DND-41 (cell line): ENCODE measurements at regions not wholly inside any gene's neighbourhood (a gene's known extent, or its start where the extent isn't known, plus 50 kb on each side); places are given as distances from the start of the nearest gene placed in this dataset.
"Not testable (repeated sequence)": the region's sequence is repeated elsewhere in the genome, so short reads cannot be mapped to it uniquely, and the experiment has no call there.

ENCODE experiments used
- ATAC-seq: fragments of 200-7000 bp; cut with Tn5 transposase; 3 replicates; pipeline ENCODE4 v1.9.1; 2021; ENCODE audit warnings: low read depth; ENCODE audit not compliant: insufficient read depth
- DNase-seq: peaks from one replicate; pipeline ENCODE4 v3.0.0-alpha.2; 2020
- H2AFZ ChIP-seq: 2 replicates; pipeline ENCODE4 v1.6.0; 2012; ENCODE audit warnings: low read depth, low read length
- H3K27ac ChIP-seq: 2 replicates; pipeline ENCODE4 v1.5.1; 2012; ENCODE audit warnings: low read length, inconsistent platforms
- H3K27me3 ChIP-seq: fragments of 200-600 bp; sonication (generic); 2 replicates; pipeline ENCODE4 v1.6.0; 2012; ENCODE audit warnings: low read length, mild to moderate bottlenecking, inconsistent platforms; ENCODE audit not compliant: insufficient read depth, poor library complexity
- H3K36me3 ChIP-seq: 2 replicates; pipeline ENCODE4 v1.5.1; 2012; ENCODE audit warnings: low read length, inconsistent platforms; ENCODE audit not compliant: insufficient read depth
- H3K4me1 ChIP-seq: 2 replicates; pipeline ENCODE4 v1.5.1; 2012; ENCODE audit warnings: mild to moderate bottlenecking, low read length; ENCODE audit not compliant: insufficient read depth
- H3K4me2 ChIP-seq: 2 replicates; pipeline ENCODE4 v1.6.0; 2012; ENCODE audit warnings: mild to moderate bottlenecking, moderate library complexity, low read length, inconsistent platforms; ENCODE audit not compliant: insufficient read depth
- H3K4me3 ChIP-seq, 2 experiments: fragments of 200-600 bp in 1 of 2; shearing (Covaris generic) in 1 of 2; 2 replicates each; pipeline ENCODE4 v1.5.1; 2012 to 2016; ENCODE audit warnings: inconsistent platforms in 2 of 2, low read length in 2 of 2, mild to moderate bottlenecking in 2 of 2, low read depth in 1 of 2, moderate library complexity in 1 of 2
- H3K79me2 ChIP-seq: 2 replicates; pipeline ENCODE4 v1.6.0; 2012; ENCODE audit warnings: low read length, inconsistent platforms; ENCODE audit not compliant: insufficient read depth
- H3K9ac ChIP-seq: 2 replicates; pipeline ENCODE4 v1.6.0; 2012; ENCODE audit warnings: low read depth, mild to moderate bottlenecking, inconsistent platforms, low read length, moderate library complexity
- H3K9me3 ChIP-seq: 2 replicates; pipeline ENCODE4 v1.5.1; 2012; ENCODE audit warnings: low read length, moderate library complexity, mild to moderate bottlenecking, inconsistent platforms; ENCODE audit not compliant: insufficient read depth, severe bottlenecking
- H4K20me1 ChIP-seq: 2 replicates; pipeline ENCODE4 v1.6.0; 2012; ENCODE audit warnings: low read length; ENCODE audit not compliant: insufficient read depth
- EZH2 ChIP-seq: IDR thresholded peaks from 3 replicates; pipeline ENCODE4 v1.6.1; 2012; ENCODE audit warnings: borderline replicate concordance, low read depth, mild to moderate bottlenecking, moderate library complexity, low read length, inconsistent platforms; ENCODE audit not compliant: severe bottlenecking
- TF ChIP-seq, protein P1 (sequence below): IDR thresholded peaks from 2 replicates; pipeline ENCODE4 v1.5.1; 2012; ENCODE audit warnings: borderline replicate concordance, low read length, moderate library complexity, mild to moderate bottlenecking; ENCODE audit not compliant: poor library complexity, severe bottlenecking; ENCODE audit errors: extremely low read depth

DNA sequence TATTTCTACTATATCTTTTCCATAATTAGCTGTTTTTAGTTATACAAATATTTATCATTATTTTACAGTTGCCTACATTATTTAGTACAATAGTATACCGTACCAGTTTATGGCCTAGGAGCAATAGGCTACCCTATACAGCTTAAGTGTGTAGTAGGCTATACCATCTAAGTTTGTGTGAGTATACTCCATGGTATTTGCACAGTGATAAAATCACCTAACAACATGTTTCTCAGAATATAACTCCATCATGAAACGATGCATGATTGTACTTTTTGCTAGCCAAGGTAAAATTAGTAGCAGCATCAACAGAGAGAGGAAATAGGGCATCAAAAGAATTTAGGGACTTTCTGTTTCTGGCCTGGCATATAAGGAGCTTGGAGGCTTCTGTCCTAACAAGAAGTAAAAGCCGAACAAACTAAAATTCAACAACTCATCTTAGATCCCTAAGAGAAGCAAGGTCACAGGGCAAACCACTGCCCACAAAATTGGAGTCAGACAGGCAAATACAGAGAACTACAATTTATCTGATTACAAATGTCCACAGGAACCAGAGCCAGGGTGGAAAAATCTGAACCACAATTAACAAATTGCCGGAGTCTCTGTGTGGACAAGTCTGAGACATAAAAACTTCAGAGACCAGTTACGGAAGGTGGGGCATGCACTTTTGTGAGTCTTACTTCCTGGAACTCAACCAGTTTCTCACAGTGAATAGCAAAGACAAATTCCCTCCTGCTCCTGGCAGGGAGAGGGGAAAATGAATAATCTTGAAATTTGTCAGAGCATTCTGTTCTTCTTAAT, 671.4 kb downstream of the RFPL4B start:
- Histone ChIP-seq H3K9me3 (no peaks in the 10 kb centered on the region), H3K4me1 (no peaks in the 10 kb centered on the region), H3K27ac (no peak overlapping the region), H4K20me1 (no peaks in the 10 kb centered on the region), H3K4me3 (no peak overlapping the region), H3K36me3 (no peaks in the 10 kb centered on the region), H3K4me2 (no peak overlapping the region), H3K9ac (no peak overlapping the region), H3K27me3 (no peaks in the 10 kb centered on the region), H2AFZ (no peak overlapping the region), H3K79me2 (no peaks in the 10 kb centered on the region)
- ATAC-seq (no peak), DNase-seq (no peak)
- no peak for TF ChIP-seq EZH2
- TF ChIP-seq, protein P1, sequence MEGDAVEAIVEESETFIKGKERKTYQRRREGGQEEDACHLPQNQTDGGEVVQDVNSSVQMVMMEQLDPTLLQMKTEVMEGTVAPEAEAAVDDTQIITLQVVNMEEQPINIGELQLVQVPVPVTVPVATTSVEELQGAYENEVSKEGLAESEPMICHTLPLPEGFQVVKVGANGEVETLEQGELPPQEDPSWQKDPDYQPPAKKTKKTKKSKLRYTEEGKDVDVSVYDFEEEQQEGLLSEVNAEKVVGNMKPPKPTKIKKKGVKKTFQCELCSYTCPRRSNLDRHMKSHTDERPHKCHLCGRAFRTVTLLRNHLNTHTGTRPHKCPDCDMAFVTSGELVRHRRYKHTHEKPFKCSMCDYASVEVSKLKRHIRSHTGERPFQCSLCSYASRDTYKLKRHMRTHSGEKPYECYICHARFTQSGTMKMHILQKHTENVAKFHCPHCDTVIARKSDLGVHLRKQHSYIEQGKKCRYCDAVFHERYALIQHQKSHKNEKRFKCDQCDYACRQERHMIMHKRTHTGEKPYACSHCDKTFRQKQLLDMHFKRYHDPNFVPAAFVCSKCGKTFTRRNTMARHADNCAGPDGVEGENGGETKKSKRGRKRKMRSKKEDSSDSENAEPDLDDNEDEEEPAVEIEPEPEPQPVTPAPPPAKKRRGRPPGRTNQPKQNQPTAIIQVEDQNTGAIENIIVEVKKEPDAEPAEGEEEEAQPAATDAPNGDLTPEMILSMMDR = no peak

DNA sequence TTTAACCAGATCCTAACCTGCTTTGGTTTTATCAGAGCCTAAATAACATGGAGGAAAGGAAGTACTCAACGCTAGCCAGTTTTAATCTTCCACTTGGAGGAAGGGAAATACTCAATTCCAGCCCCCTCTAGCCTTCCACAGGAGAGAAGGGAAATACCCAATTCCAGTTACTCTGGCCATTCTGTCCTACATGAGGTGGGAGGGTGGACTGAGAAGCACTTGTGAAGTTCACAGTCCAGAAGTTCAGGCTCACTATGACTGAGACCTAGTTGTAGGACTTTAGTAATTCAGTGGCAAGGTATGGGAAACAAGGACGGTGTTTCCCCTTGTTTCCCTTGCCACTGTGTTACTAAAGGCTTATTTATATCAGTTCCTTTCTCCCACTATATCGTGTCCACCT, 672.0 kb downstream of the RFPL4B start:
- H3K9me3 ChIP-seq = no peaks in the 10 kb centered on the region

DNA sequence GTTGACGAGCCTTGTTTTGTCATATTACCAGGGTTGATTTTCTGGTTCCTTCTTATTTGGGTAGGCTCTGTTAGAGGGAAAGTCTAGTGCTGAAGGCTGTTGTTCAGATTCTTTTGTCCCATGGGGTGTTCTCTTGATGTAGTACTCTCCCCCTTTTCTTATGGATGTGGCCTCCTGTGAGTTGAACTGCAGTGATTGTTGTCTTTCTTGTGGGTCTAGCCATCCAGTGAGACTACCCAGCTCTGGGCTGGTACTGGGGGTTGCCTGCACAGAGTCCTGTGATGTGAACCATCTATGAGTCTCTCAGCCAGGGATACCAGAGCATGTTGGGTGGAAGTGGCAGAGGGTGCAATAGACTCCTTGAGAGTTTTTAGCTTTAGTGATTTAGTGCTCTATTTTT, 680.6 kb downstream of the RFPL4B start:
- Histone ChIP-seq H3K9me3 (no peaks in the 10 kb centered on the region), H3K27ac (no peak overlapping the region), H3K79me2 (no peaks in the 10 kb centered on the region), H4K20me1 (no peaks in the 10 kb centered on the region), H3K36me3 (no peaks in the 10 kb centered on the region), H3K4me2 (no peak overlapping the region), H2AFZ (no peak overlapping the region), H3K9ac (no peak overlapping the region), H3K27me3 (no peaks in the 10 kb centered on the region), H3K4me1 (no peaks in the 10 kb centered on the region), H3K4me3 (no peak overlapping the region)
- DNase-seq (no peak), ATAC-seq (no peak)
- TF ChIP-seq, protein P1 = no peak
- no peak for TF ChIP-seq EZH2

More for the DNA sequence above, 672.0 kb downstream of the RFPL4B start:
- DNase-seq (no peak), ATAC-seq (no peak)
- no peak for TF ChIP-seq EZH2
- TF ChIP-seq, protein P1 = no peak
- no peak overlapping the region for H3K4me3 ChIP-seq
- H3K79me2 ChIP-seq = no peaks in the 10 kb centered on the region
- H3K4me1 ChIP-seq = no peaks in the 10 kb centered on the region
- no peaks in the 10 kb centered on the region for H4K20me1 ChIP-seq
- no peak overlapping the region for H3K27ac ChIP-seq
- H2AFZ ChIP-seq = no peak overlapping the region
- no peak overlapping the region for H3K4me2 ChIP-seq
- no peaks in the 10 kb centered on the region for H3K27me3 ChIP-seq
- no peak overlapping the region for H3K9ac ChIP-seq
- H3K36me3 ChIP-seq = no peaks in the 10 kb centered on the region

DNA sequence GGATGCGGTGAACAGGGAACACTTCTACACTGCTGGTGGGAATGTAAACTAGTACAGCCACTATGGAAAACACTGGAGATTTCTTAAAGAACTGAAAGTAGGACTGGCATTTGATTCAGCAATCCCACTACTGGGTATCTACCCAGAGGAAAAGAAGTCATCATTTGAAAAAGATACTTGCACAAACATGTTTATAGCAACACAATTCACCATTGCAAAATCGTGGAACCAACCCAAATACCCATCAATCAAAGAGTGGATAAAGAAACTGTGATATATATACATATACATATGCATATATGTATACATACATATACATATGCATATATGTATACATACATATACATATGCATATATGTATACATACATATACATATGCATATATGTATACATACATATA, 682.0 kb downstream of the RFPL4B start:
- H3K27me3 ChIP-seq, ATAC-seq, H3K79me2 ChIP-seq, DNase-seq, H3K4me2 ChIP-seq, H4K20me1 ChIP-seq, H2AFZ ChIP-seq, H3K4me1 ChIP-seq, H3K27ac ChIP-seq, H3K9ac ChIP-seq, H3K9me3 ChIP-seq, H3K36me3 ChIP-seq, H3K4me3 ChIP-seq: not testable (repeated sequence)
